GM18517 (cell line): ENCODE measurements at regions not wholly inside any gene's neighbourhood (a gene's known extent, or its start where the extent isn't known, plus 50 kb on each side); places are given as distances from the start of the nearest gene placed in this dataset.
"Not testable (repeated sequence)": the region's sequence is repeated elsewhere in the genome, so short reads cannot be mapped to it uniquely, and the experiment has no call there.

Source experiments
- ATAC-seq: cut with Tn5 transposase; IDR thresholded peaks from one replicate; pipeline ENCODE4 v1.9.1; 2021; ENCODE audit warnings: mild to moderate bottlenecking, moderate library complexity; ENCODE audit not compliant: unreplicated experiment

- ATAC-seq = no peak
Measured at GRCh38 chr16:51302042-51302441, 151.0 kb upstream of the SALL1 start.

- ATAC-seq = no peak
Measured at GRCh38 chr16:51298800-51299199, 147.7 kb upstream of the SALL1 start.

- ATAC-seq = no peak
Measured at GRCh38 chr16:51290442-51291285, 139.6 kb upstream of the SALL1 start.

GRCh38 chr16:51289336-51289735 is 138.3 kb upstream of the SALL1 start:
- no peak for ATAC-seq

GRCh38 chr16:51287121-51287755 is 136.2 kb upstream of the SALL1 start:
- ATAC-seq = no peak

GRCh38 chr16:51286272-51286671 is 135.2 kb upstream of the SALL1 start:
- ATAC-seq = no peak

- no peak for ATAC-seq
Measured at GRCh38 chr16:51276336-51276735, 125.3 kb upstream of the SALL1 start.

- no peak for ATAC-seq
Measured at GRCh38 chr16:51272420-51272819, 121.3 kb upstream of the SALL1 start.

GRCh38 chr16:51271156-51271701 is 120.2 kb upstream of the SALL1 start:
- no peak for ATAC-seq

GRCh38 chr16:51268237-51268636 is 117.2 kb upstream of the SALL1 start:
- ATAC-seq = no peak

- ATAC-seq = no peak
Measured at GRCh38 chr16:51267681-51268080, 116.6 kb upstream of the SALL1 start.

- no peak for ATAC-seq
Measured at GRCh38 chr16:51262428-51262827, 111.4 kb upstream of the SALL1 start.

GRCh38 chr16:51261919-51262318 is 110.8 kb upstream of the SALL1 start:
- no peak for ATAC-seq

- ATAC-seq = no peak
Measured at GRCh38 chr16:51255349-51255972, 104.4 kb upstream of the SALL1 start.

- not testable (repeated sequence) for ATAC-seq
Measured at GRCh38 chr16:51254390-51254789, 103.3 kb upstream of the SALL1 start.

GRCh38 chr16:51248217-51248616 is 97.1 kb upstream of the SALL1 start:
- no peak for ATAC-seq

- no peak for ATAC-seq
Measured at GRCh38 chr16:51245658-51245995, 94.6 kb upstream of the SALL1 start.

- no peak for ATAC-seq
Measured at GRCh38 chr16:51244887-51245657, 94.0 kb upstream of the SALL1 start.

- no peak for ATAC-seq
Measured at GRCh38 chr16:51243936-51244436, 92.9 kb upstream of the SALL1 start.

- no peak for ATAC-seq
Measured at GRCh38 chr16:51242296-51242994, 91.4 kb upstream of the SALL1 start.
